ENCODE measurements at regions not wholly inside any gene's neighbourhood (a gene's known extent, or its start where the extent isn't known, plus 50 kb on each side); places are given as distances from the start of the nearest gene placed in this dataset.

GRCh38 chr4:181834071-181834470 lies 409.1 kb upstream of the TENM3 start:
- TF ChIP-seq CTCF (conservative IDR thresholded peaks at IDR 0.05) (no peak), ZFX (IDR thresholded peaks at IDR 0.05) (no peak)

All from C4-2B (cell line).